ENCODE measurements at regions not wholly inside any gene's neighbourhood (a gene's known extent, or its start where the extent isn't known, plus 50 kb on each side); places are given as distances from the start of the nearest gene placed in this dataset.

- ATAC-seq (ENCODE audit: insufficient read depth, low read depth): no peak
- no peaks in the 10 kb centered on the region for H3K27me3 ChIP-seq (ENCODE audit: insufficient read depth, low read length, poor library complexity)
- no peaks in the 10 kb centered on the region for H3K9me3 ChIP-seq (ENCODE audit: insufficient read depth, low read length, severe bottlenecking)
- no peaks in the 10 kb centered on the region for H3K4me1 ChIP-seq (ENCODE audit: insufficient read depth, low read length)
- no peaks in the 10 kb centered on the region for H4K20me1 ChIP-seq (ENCODE audit: insufficient read depth, low read length)
- no peak overlapping the region for H2AFZ ChIP-seq (ENCODE audit: low read depth, low read length)
- H3K36me3 ChIP-seq (ENCODE audit: insufficient read depth, low read length): no peaks in the 10 kb centered on the region
- no peak overlapping the region for H3K4me2 ChIP-seq (ENCODE audit: insufficient read depth, low read length)
- no peak for TF ChIP-seq CTCF (IDR thresholded peaks at IDR 0.05; ENCODE audit: borderline replicate concordance, extremely low read depth, low read length, poor library complexity, severe bottlenecking)
- no peak for TF ChIP-seq EZH2 (IDR thresholded peaks at IDR 0.05; ENCODE audit: borderline replicate concordance, low read depth, low read length, severe bottlenecking)
- H3K4me3 ChIP-seq (ENCODE audit: low read depth in 1 of 2, low read length in 2 of 2): no peak overlapping the region
- no peak for DNase-seq
- H3K9ac ChIP-seq (ENCODE audit: low read depth, low read length): no peak overlapping the region
- H3K27ac ChIP-seq (ENCODE audit: low read length): no peak overlapping the region
- no peaks in the 10 kb centered on the region for H3K79me2 ChIP-seq (ENCODE audit: insufficient read depth, low read length)
Observed at GRCh38 chr3:157819270-157820156, 286.7 kb downstream of the SHOX2 start.

- H3K27ac ChIP-seq (ENCODE audit: low read length): no peak overlapping the region
- TF ChIP-seq EZH2 (IDR thresholded peaks at IDR 0.05; ENCODE audit: borderline replicate concordance, low read depth, low read length, severe bottlenecking): no peak
- no peaks in the 10 kb centered on the region for H3K36me3 ChIP-seq (ENCODE audit: insufficient read depth, low read length)
- H2AFZ ChIP-seq (ENCODE audit: low read depth, low read length): no peak overlapping the region
- H3K9ac ChIP-seq (ENCODE audit: low read depth, low read length): no peak overlapping the region
- no peaks in the 10 kb centered on the region for H3K4me1 ChIP-seq (ENCODE audit: insufficient read depth, low read length)
- no peak overlapping the region for H3K4me3 ChIP-seq (ENCODE audit: low read depth in 1 of 2, low read length in 2 of 2)
- no peak for ATAC-seq (ENCODE audit: insufficient read depth, low read depth)
- no peaks in the 10 kb centered on the region for H3K27me3 ChIP-seq (ENCODE audit: insufficient read depth, low read length, poor library complexity)
- no peaks in the 10 kb centered on the region for H3K79me2 ChIP-seq (ENCODE audit: insufficient read depth, low read length)
- H4K20me1 ChIP-seq (ENCODE audit: insufficient read depth, low read length): no peaks in the 10 kb centered on the region
- DNase-seq: no peak
- H3K4me2 ChIP-seq (ENCODE audit: insufficient read depth, low read length): no peak overlapping the region
- no peaks in the 10 kb centered on the region for H3K9me3 ChIP-seq (ENCODE audit: insufficient read depth, low read length, severe bottlenecking)
Observed at GRCh38 chr3:157816896-157817295, 289.3 kb downstream of the SHOX2 start.

GRCh38 chr3:157816296-157816695, 289.9 kb downstream of the SHOX2 start:
- no peak for ATAC-seq (ENCODE audit: insufficient read depth, low read depth)
- Histone ChIP-seq H3K27me3 (ENCODE audit: insufficient read depth, low read length, poor library complexity) (no peaks in the 10 kb centered on the region), H3K27ac (ENCODE audit: low read length) (no peak overlapping the region), H4K20me1 (ENCODE audit: insufficient read depth, low read length) (no peaks in the 10 kb centered on the region), H3K79me2 (ENCODE audit: insufficient read depth, low read length) (no peaks in the 10 kb centered on the region), H2AFZ (ENCODE audit: low read depth, low read length) (no peak overlapping the region), H3K4me1 (ENCODE audit: insufficient read depth, low read length) (no peaks in the 10 kb centered on the region), H3K4me2 (ENCODE audit: insufficient read depth, low read length) (no peak overlapping the region), H3K4me3 (ENCODE audit: low read depth in 1 of 2, low read length in 2 of 2) (no peak overlapping the region), H3K9ac (ENCODE audit: low read depth, low read length) (no peak overlapping the region), H3K36me3 (ENCODE audit: insufficient read depth, low read length) (no peaks in the 10 kb centered on the region), H3K9me3 (ENCODE audit: insufficient read depth, low read length, severe bottlenecking) (no peaks in the 10 kb centered on the region)
- TF ChIP-seq CTCF (IDR thresholded peaks at IDR 0.05; ENCODE audit: borderline replicate concordance, extremely low read depth, low read length, poor library complexity, severe bottlenecking) (no peak), EZH2 (IDR thresholded peaks at IDR 0.05; ENCODE audit: borderline replicate concordance, low read depth, low read length, severe bottlenecking) (no peak)
- DNase-seq: no peak

DNA sequence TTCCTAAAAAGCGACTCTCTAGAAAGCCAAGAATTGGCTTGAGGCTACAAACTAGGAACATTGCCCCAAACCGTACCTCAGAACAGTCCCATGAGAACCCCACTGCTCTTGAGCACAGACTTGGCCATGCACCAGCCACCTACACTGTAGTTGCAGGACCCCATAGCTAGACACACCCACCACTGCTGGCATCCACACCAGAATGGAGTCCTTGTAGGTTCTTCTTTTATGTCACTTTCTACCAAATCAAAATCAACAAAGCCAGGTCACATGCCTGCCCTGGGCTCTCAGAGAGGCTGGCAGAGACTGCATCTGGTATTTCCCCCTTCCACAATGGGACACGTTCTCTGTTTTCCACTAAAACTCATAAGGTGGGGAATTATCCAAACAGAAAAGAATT, 290.5 kb downstream of the SHOX2 start:
- TF ChIP-seq EZH2 (IDR thresholded peaks at IDR 0.05; ENCODE audit: borderline replicate concordance, low read depth, low read length, severe bottlenecking) (no peak), CTCF (IDR thresholded peaks at IDR 0.05; ENCODE audit: borderline replicate concordance, extremely low read depth, low read length, poor library complexity, severe bottlenecking) (no peak)
- Histone ChIP-seq H3K9ac (ENCODE audit: low read depth, low read length) (no peak overlapping the region), H3K4me3 (ENCODE audit: low read depth in 1 of 2, low read length in 2 of 2) (no peak overlapping the region), H2AFZ (ENCODE audit: low read depth, low read length) (no peak overlapping the region), H3K27ac (ENCODE audit: low read length) (no peak overlapping the region), H3K79me2 (ENCODE audit: insufficient read depth, low read length) (no peaks in the 10 kb centered on the region), H3K4me1 (ENCODE audit: insufficient read depth, low read length) (no peaks in the 10 kb centered on the region), H3K27me3 (ENCODE audit: insufficient read depth, low read length, poor library complexity) (no peaks in the 10 kb centered on the region), H3K36me3 (ENCODE audit: insufficient read depth, low read length) (no peaks in the 10 kb centered on the region), H3K9me3 (ENCODE audit: insufficient read depth, low read length, severe bottlenecking) (no peaks in the 10 kb centered on the region), H3K4me2 (ENCODE audit: insufficient read depth, low read length) (no peak overlapping the region), H4K20me1 (ENCODE audit: insufficient read depth, low read length) (no peaks in the 10 kb centered on the region)
- ATAC-seq (ENCODE audit: insufficient read depth, low read depth) (no peak), DNase-seq (no peak)
